ENCODE measurements at regions not wholly inside any gene's neighbourhood (a gene's known extent, or its start where the extent isn't known, plus 50 kb on each side); places are given as distances from the start of the nearest gene placed in this dataset.

GRCh38 chr7:20870977-20871376, 84.3 kb upstream of the SP8 start:
- intact Hi-C loops (cut with micrococcal nuclease) = no loop called here
- ChIA-PET CTCF (ENCODE audit: partially characterized antibody) (no interaction called here), POLR2A (ENCODE audit: partially characterized antibody) (no interaction called here)
- Histone ChIP-seq H3K4me3 (ENCODE audit: low read length in 2 of 2) (no peak overlapping the region), H3K27ac (ENCODE audit: low read depth, low read length) (no peak overlapping the region), H3K27me3 (ENCODE audit: insufficient read depth, low read length) (no peaks in the 10 kb centered on the region), H3K4me1 (ENCODE audit: insufficient read depth, low read length) (no peaks in the 10 kb centered on the region), H3K9me3 (ENCODE audit: control insufficient read depth in 1 of 2, low read length in 2 of 2) (no peaks in the 10 kb centered on the region), H3K36me3 (ENCODE audit: insufficient read depth, low read length) (no peaks in the 10 kb centered on the region)
- Mint-ChIP-seq H3K36me3 (no peaks in the 10 kb centered on the region), H3K27ac (no peak overlapping the region), H3K4me3 (no peak overlapping the region), H3K4me1 (no peaks in the 10 kb centered on the region), H3K27me3 (no peaks in the 10 kb centered on the region), H3K9me3 (peaks cover 0 to 2% (median 0%) of the 10 kb centered on the region in 8 donors)
- no peak for DNase-seq

DNA sequence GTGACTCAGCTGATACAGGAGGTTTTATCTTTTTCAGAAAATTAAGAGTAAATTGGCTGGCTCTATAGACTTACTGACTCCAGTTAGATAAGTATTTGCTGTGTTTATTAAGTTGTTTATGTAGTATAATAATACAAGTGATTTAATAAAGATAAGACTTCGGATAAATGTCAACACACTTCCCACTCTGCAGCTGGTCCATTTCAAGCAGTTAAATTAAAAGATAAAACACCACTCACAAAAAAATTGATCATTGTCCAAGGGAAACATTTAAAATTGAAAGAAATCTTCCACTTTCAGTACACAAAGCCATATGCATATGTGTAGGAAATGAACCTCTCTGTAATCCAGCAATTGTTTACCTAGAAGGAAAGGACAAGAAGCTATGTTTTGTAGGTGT, 106.1 kb upstream of the SP8 start:
- no peak overlapping the region for H3K27ac ChIP-seq (ENCODE audit: low read depth, low read length)
- Mint-ChIP-seq H3K36me3 (no peaks in the 10 kb centered on the region), H3K9me3 (peaks cover 0 to 14% (median 8%) of the 10 kb centered on the region in 8 donors), H3K27me3 (no peaks in the 10 kb centered on the region), H3K4me3 (no peak overlapping the region), H3K27ac (no peak overlapping the region), H3K4me1 (no peaks in the 10 kb centered on the region)
- intact Hi-C loops (cut with micrococcal nuclease) = no loop called here
- no peaks in the 10 kb centered on the region for H3K36me3 ChIP-seq (ENCODE audit: insufficient read depth, low read length)
- DNase-seq = no peak
- no peaks in the 10 kb centered on the region for H3K4me1 ChIP-seq (ENCODE audit: insufficient read depth, low read length)
- ChIA-PET POLR2A (ENCODE audit: partially characterized antibody) (no interaction called here), CTCF (ENCODE audit: partially characterized antibody) (no interaction called here)
- no peak overlapping the region for H3K4me3 ChIP-seq (ENCODE audit: low read length in 2 of 2)
- H3K27me3 ChIP-seq (ENCODE audit: insufficient read depth, low read length) = no peaks in the 10 kb centered on the region
- no peaks in the 10 kb centered on the region for H3K9me3 ChIP-seq (ENCODE audit: control insufficient read depth in 1 of 2, low read length in 2 of 2)

GRCh38 chr7:20894806-20895205, 108.1 kb upstream of the SP8 start:
- Histone ChIP-seq H3K27me3 (ENCODE audit: insufficient read depth, low read length) (no peaks in the 10 kb centered on the region), H3K4me1 (ENCODE audit: insufficient read depth, low read length) (no peaks in the 10 kb centered on the region), H3K9me3 (ENCODE audit: control insufficient read depth in 1 of 2, low read length in 2 of 2) (no peaks in the 10 kb centered on the region), H3K27ac (ENCODE audit: low read depth, low read length) (no peak overlapping the region), H3K4me3 (ENCODE audit: low read length in 2 of 2) (no peak overlapping the region), H3K36me3 (ENCODE audit: insufficient read depth, low read length) (no peaks in the 10 kb centered on the region)
- H3K27me3 Mint-ChIP-seq = no peaks in the 10 kb centered on the region
- ChIA-PET POLR2A (ENCODE audit: partially characterized antibody) (no interaction called here), CTCF (ENCODE audit: partially characterized antibody) (interaction anchor here (1.4 kb wide), 1 partner anchor 12 kb away, joined by 4 read pairs; no protein-coding TSS in a partner anchor)
- H3K27ac Mint-ChIP-seq = no peak overlapping the region
- H3K4me1 Mint-ChIP-seq = no peaks in the 10 kb centered on the region
- no peak overlapping the region for H3K4me3 Mint-ChIP-seq
- H3K9me3 Mint-ChIP-seq = peaks cover 0 to 5% (median 2%) of the 10 kb centered on the region in 8 donors
- intact Hi-C loops (cut with micrococcal nuclease) = no loop called here
- DNase-seq = no peak
- no peaks in the 10 kb centered on the region for H3K36me3 Mint-ChIP-seq

DNA sequence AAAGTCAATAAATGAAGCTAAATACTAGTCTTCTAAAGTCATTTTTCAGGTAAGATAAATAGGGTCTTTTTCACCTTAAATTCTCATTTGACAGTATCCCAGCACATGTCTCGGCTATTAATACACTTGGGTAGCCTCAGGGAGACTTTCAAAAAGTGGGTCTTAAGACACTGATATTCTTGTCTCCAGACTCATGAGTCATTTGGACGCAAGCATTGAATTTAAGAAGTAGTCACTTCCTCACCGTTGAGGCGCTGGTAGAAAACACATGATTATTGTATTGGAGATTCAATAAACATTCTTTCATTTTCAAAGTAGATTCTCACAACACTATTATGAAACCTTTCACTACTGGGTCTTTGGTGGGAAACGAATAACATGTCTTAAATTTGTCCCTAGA, 108.9 kb upstream of the SP8 start:
- Histone ChIP-seq H3K36me3 (ENCODE audit: insufficient read depth, low read length) (no peaks in the 10 kb centered on the region), H3K9me3 (ENCODE audit: control insufficient read depth in 1 of 2, low read length in 2 of 2) (no peaks in the 10 kb centered on the region), H3K27ac (ENCODE audit: low read depth, low read length) (no peak overlapping the region), H3K4me1 (ENCODE audit: insufficient read depth, low read length) (no peaks in the 10 kb centered on the region), H3K4me3 (ENCODE audit: low read length in 2 of 2) (no peak overlapping the region), H3K27me3 (ENCODE audit: insufficient read depth, low read length) (no peaks in the 10 kb centered on the region)
- intact Hi-C loops (cut with micrococcal nuclease) = no loop called here
- Mint-ChIP-seq H3K4me1 (no peaks in the 10 kb centered on the region), H3K27me3 (no peaks in the 10 kb centered on the region), H3K4me3 (no peak overlapping the region), H3K27ac (no peak overlapping the region), H3K36me3 (no peaks in the 10 kb centered on the region), H3K9me3 (peaks cover 0 to 4% (median 1%) of the 10 kb centered on the region in 8 donors)
- ChIA-PET POLR2A (ENCODE audit: partially characterized antibody) (no interaction called here), CTCF (ENCODE audit: partially characterized antibody) (interaction anchor here (1.4 kb wide), 1 partner anchor 13 kb away, joined by 4 read pairs; no protein-coding TSS in a partner anchor)
- no peak for DNase-seq

- H3K27ac Mint-ChIP-seq = no peak overlapping the region
- Histone ChIP-seq H3K27me3 (ENCODE audit: insufficient read depth, low read length) (no peaks in the 10 kb centered on the region), H3K4me1 (ENCODE audit: insufficient read depth, low read length) (no peaks in the 10 kb centered on the region), H3K36me3 (ENCODE audit: insufficient read depth, low read length) (no peaks in the 10 kb centered on the region), H3K9me3 (ENCODE audit: control insufficient read depth in 1 of 2, low read length in 2 of 2) (no peaks in the 10 kb centered on the region), H3K4me3 (ENCODE audit: low read length in 2 of 2) (no peak overlapping the region), H3K27ac (ENCODE audit: low read depth, low read length) (no peak overlapping the region)
- H3K36me3 Mint-ChIP-seq = no peaks in the 10 kb centered on the region
- ChIA-PET POLR2A (ENCODE audit: partially characterized antibody) (no interaction called here), CTCF (ENCODE audit: partially characterized antibody) (no interaction called here)
- intact Hi-C loops (cut with micrococcal nuclease) = no loop called here
- H3K9me3 Mint-ChIP-seq = peaks cover 0 to 4% (median 2%) of the 10 kb centered on the region in 8 donors
- no peak overlapping the region for H3K4me3 Mint-ChIP-seq
- no peaks in the 10 kb centered on the region for H3K4me1 Mint-ChIP-seq
- no peaks in the 10 kb centered on the region for H3K27me3 Mint-ChIP-seq
- no peak for DNase-seq
These were observed 110.3 kb upstream of the SP8 start for GRCh38 chr7:20896996-20897395.

DNA sequence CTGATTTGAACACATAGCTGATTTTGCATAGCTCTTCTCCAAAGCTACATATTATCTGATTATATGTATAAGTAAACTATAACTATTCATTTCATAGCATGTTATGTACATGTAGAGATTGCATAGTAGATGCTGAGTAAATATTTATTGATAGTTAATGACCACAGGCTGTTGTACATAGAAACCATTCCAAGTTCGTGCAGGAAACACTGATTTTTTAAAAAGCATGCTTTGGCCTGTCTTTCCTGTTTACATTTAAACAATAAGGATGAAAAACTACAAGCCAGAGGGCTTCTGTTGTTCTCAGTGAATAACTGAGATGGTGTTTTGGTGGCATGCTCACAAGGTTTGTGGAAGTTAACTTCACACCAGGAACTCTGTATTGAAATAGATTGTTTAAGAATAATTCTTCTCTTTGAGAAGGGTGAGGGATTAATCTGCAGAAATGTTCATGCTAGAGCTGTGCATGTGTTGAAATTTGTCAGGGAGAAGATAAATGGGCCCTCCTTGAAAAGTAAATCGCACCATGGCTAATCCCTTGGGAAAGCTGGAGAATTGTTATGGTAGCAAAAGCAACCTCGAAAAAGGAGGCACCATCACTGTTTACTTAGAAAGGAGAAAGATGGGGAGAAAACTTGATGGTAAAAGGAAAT, 120.2 kb upstream of the SP8 start:
- Histone ChIP-seq H3K4me1 (ENCODE audit: insufficient read depth, low read length) (no peaks in the 10 kb centered on the region), H3K27me3 (ENCODE audit: insufficient read depth, low read length) (no peaks in the 10 kb centered on the region), H3K36me3 (ENCODE audit: insufficient read depth, low read length) (no peaks in the 10 kb centered on the region), H3K4me3 (ENCODE audit: low read length in 2 of 2) (no peak overlapping the region), H3K27ac (ENCODE audit: low read depth, low read length) (no peak overlapping the region), H3K9me3 (ENCODE audit: control insufficient read depth in 1 of 2, low read length in 2 of 2) (no peaks in the 10 kb centered on the region)
- ChIA-PET POLR2A (ENCODE audit: partially characterized antibody) (no interaction called here), CTCF (ENCODE audit: partially characterized antibody) (no interaction called here)
- no peak for DNase-seq
- no peaks in the 10 kb centered on the region for H3K36me3 Mint-ChIP-seq
- H3K4me1 Mint-ChIP-seq = no peaks in the 10 kb centered on the region
- peaks cover 0 to 2% (median 0%) of the 10 kb centered on the region in 8 donors for H3K9me3 Mint-ChIP-seq
- no peak overlapping the region for H3K27ac Mint-ChIP-seq
- no peak overlapping the region for H3K4me3 Mint-ChIP-seq
- intact Hi-C loops (cut with micrococcal nuclease) = no loop called here
- H3K27me3 Mint-ChIP-seq = peaks cover 0 to 1% of the 10 kb centered on the region in 2 donors

DNA sequence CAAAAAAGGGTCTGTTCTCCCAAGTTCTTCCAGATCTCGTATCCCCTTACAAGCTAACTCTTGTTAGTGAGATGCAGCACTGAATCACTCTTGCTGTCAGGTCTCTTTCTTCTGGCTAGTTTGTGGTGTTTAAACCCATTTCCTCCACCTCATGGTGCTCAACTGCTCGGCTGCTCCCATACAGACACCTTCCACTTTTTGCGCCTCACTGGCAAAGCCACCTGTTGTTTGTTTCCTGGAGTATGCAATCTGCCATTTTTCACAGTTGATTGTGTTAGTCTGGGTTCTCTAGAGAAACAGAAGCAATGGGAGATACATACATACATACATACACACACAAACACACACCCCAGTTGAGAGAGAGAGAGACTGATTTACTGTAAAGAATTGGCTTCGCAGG, 124.4 kb upstream of the SP8 start:
- Mint-ChIP-seq H3K36me3 (no peaks in the 10 kb centered on the region), H3K27me3 (peaks cover 0 to 1% of the 10 kb centered on the region in 2 donors), H3K27ac (no peak overlapping the region), H3K4me1 (no peaks in the 10 kb centered on the region), H3K4me3 (no peak overlapping the region), H3K9me3 (no peaks in the 10 kb centered on the region)
- ChIA-PET CTCF (ENCODE audit: partially characterized antibody) (no interaction called here), POLR2A (ENCODE audit: partially characterized antibody) (no interaction called here)
- H3K27me3 ChIP-seq (ENCODE audit: insufficient read depth, low read length) = no peaks in the 10 kb centered on the region
- H3K4me3 ChIP-seq (ENCODE audit: low read length in 2 of 2) = no peak overlapping the region
- H3K27ac ChIP-seq (ENCODE audit: low read depth, low read length) = no peak overlapping the region
- H3K4me1 ChIP-seq (ENCODE audit: insufficient read depth, low read length) = no peaks in the 10 kb centered on the region
- no peak for DNase-seq
- H3K9me3 ChIP-seq (ENCODE audit: control insufficient read depth in 1 of 2, low read length in 2 of 2) = no peaks in the 10 kb centered on the region
- intact Hi-C loops (cut with micrococcal nuclease) = no loop called here
- H3K36me3 ChIP-seq (ENCODE audit: insufficient read depth, low read length) = no peaks in the 10 kb centered on the region

GRCh38 chr7:20913853-20914252, 127.2 kb upstream of the SP8 start:
- no peak overlapping the region for H3K27ac Mint-ChIP-seq
- Histone ChIP-seq H3K27ac (ENCODE audit: low read depth, low read length) (no peak overlapping the region), H3K9me3 (ENCODE audit: control insufficient read depth in 1 of 2, low read length in 2 of 2) (no peaks in the 10 kb centered on the region), H3K27me3 (ENCODE audit: insufficient read depth, low read length) (no peaks in the 10 kb centered on the region), H3K36me3 (ENCODE audit: insufficient read depth, low read length) (no peaks in the 10 kb centered on the region), H3K4me3 (ENCODE audit: low read length in 2 of 2) (no peak overlapping the region), H3K4me1 (ENCODE audit: insufficient read depth, low read length) (no peaks in the 10 kb centered on the region)
- H3K4me1 Mint-ChIP-seq = no peaks in the 10 kb centered on the region
- POLR2A ChIA-PET (ENCODE audit: partially characterized antibody) = no interaction called here
- CTCF ChIA-PET (ENCODE audit: partially characterized antibody) = no interaction called here
- H3K36me3 Mint-ChIP-seq = no peaks in the 10 kb centered on the region
- no peaks in the 10 kb centered on the region for H3K27me3 Mint-ChIP-seq
- no peaks in the 10 kb centered on the region for H3K9me3 Mint-ChIP-seq
- no peak for DNase-seq
- intact Hi-C loops (cut with micrococcal nuclease) = no loop called here
- no peak overlapping the region for H3K4me3 Mint-ChIP-seq

Data from CD4-positive, alpha-beta memory T cell (primary cell).